Ramos (cell line): ENCODE measurements at regions not wholly inside any gene's neighbourhood (a gene's known extent, or its start where the extent isn't known, plus 50 kb on each side); places are given as distances from the start of the nearest gene placed in this dataset.
"Not testable (repeated sequence)": the region's sequence is repeated elsewhere in the genome, so short reads cannot be mapped to it uniquely, and the experiment has no call there.

Experiments
- in situ Hi-C: fragments of 300-500 bp; cut with MboI; formaldehyde crosslinking; loops from one replicate; pipeline ENCODE4 v1.14.3; 2022; ENCODE audit warnings: low sequenced_read_pairs; ENCODE audit not compliant: unreplicated experiment

- in situ Hi-C loops: no loop called here
Observed at GRCh38 chr13:103614761-103615160, 548.5 kb upstream of the SLC10A2 start.

GRCh38 chr13:103607995-103608394, 541.8 kb upstream of the SLC10A2 start:
- in situ Hi-C loops: no loop called here

GRCh38 chr13:103605546-103606326, 539.5 kb upstream of the SLC10A2 start:
- in situ Hi-C loops: no loop called here

GRCh38 chr13:103599870-103600269, 533.7 kb upstream of the SLC10A2 start:
- in situ Hi-C loops: not testable (repeated sequence)

GRCh38 chr13:103598671-103599070, 532.5 kb upstream of the SLC10A2 start:
- in situ Hi-C loops: no loop called here

GRCh38 chr13:103573446-103573845, 507.2 kb upstream of the SLC10A2 start:
- in situ Hi-C loops: no loop called here

- in situ Hi-C loops: no loop called here
Observed at GRCh38 chr13:103568314-103568713, 502.1 kb upstream of the SLC10A2 start.

GRCh38 chr13:103557878-103558277, 491.7 kb upstream of the SLC10A2 start:
- in situ Hi-C loops: no loop called here

GRCh38 chr13:103556681-103557080, 490.5 kb upstream of the SLC10A2 start:
- in situ Hi-C loops: no loop called here

GRCh38 chr13:103547914-103548313, 481.7 kb upstream of the SLC10A2 start:
- in situ Hi-C loops: no loop called here

GRCh38 chr13:103546271-103546670, 480.1 kb upstream of the SLC10A2 start:
- in situ Hi-C loops: no loop called here

GRCh38 chr13:103542648-103543047, 476.4 kb upstream of the SLC10A2 start:
- in situ Hi-C loops: no loop called here

- in situ Hi-C loops: no loop called here
Observed at GRCh38 chr13:103540382-103540765, 474.2 kb upstream of the SLC10A2 start.

- in situ Hi-C loops: no loop called here
Observed at GRCh38 chr13:103539721-103540381, 473.6 kb upstream of the SLC10A2 start.

GRCh38 chr13:103539265-103539664, 473.0 kb upstream of the SLC10A2 start:
- in situ Hi-C loops: no loop called here

- in situ Hi-C loops: no loop called here
Observed at GRCh38 chr13:103537616-103538015, 471.4 kb upstream of the SLC10A2 start.

- in situ Hi-C loops: no loop called here
Observed at GRCh38 chr13:103531278-103531677, 465.1 kb upstream of the SLC10A2 start.

- in situ Hi-C loops: no loop called here
Observed at GRCh38 chr13:103528437-103528836, 462.2 kb upstream of the SLC10A2 start.

- in situ Hi-C loops: no loop called here
Observed at GRCh38 chr13:103525530-103525929, 459.3 kb upstream of the SLC10A2 start.

- in situ Hi-C loops: no loop called here
Observed at GRCh38 chr13:103523858-103524257, 457.6 kb upstream of the SLC10A2 start.

GRCh38 chr13:103521532-103521931, 455.3 kb upstream of the SLC10A2 start:
- in situ Hi-C loops: no loop called here

GRCh38 chr13:103517768-103518102, 451.5 kb upstream of the SLC10A2 start:
- in situ Hi-C loops: no loop called here
